Neutrophil (primary cell): ENCODE measurements at regions not wholly inside any gene's neighbourhood (a gene's known extent, or its start where the extent isn't known, plus 50 kb on each side); places are given as distances from the start of the nearest gene placed in this dataset.

Experiments
- H3K27ac ChIP-seq: fragments of 200-600 bp; sonication (generic); 2 replicates; pipeline ENCODE4 v1.5.1; 2016; ENCODE audit warnings: mild to moderate bottlenecking, moderate library complexity
- H3K27me3 ChIP-seq: fragments of 200-600 bp; sonication (generic); 2 replicates; pipeline ENCODE4 v1.6.0; 2016; ENCODE audit warnings: mild to moderate bottlenecking
- H3K36me3 ChIP-seq: fragments of 200-600 bp; sonication (generic); 2 replicates; pipeline ENCODE4 v1.5.1; 2017
- H3K4me1 ChIP-seq, 2 experiments: fragments of 200-600 bp in 1 of 2; sonication (generic) in 1 of 2; 1 replicate in 1 of 2; 2 replicates in 1 of 2; pipeline versions ENCODE4 v1.5.1 to v1.6.1; 2013 to 2016; ENCODE audit warnings: low read depth in 1 of 2, low read length in 1 of 2, mild to moderate bottlenecking in 1 of 2, moderate library complexity in 1 of 2; ENCODE audit not compliant: control insufficient read depth in 1 of 2, insufficient read depth in 1 of 2
- H3K4me3 ChIP-seq, 2 experiments: fragments of 200-600 bp in 1 of 2; sonication (generic) in 1 of 2; 1 replicate in 1 of 2; 2 replicates in 1 of 2; pipeline ENCODE4 v1.5.1; 2013 to 2016; ENCODE audit warnings: low read depth in 1 of 2, low read length in 1 of 2, mild to moderate bottlenecking in 1 of 2, moderate library complexity in 1 of 2
- H3K9me3 ChIP-seq: fragments of 200-600 bp; sonication (generic); 2 replicates; pipeline ENCODE4 v1.5.1; 2016
- CTCF ChIP-seq: fragments of 200-600 bp; sonication (generic); IDR thresholded peaks from 2 replicates; pipeline ENCODE4 v1.5.1; 2016; ENCODE audit warnings: antibody characterized with exemption

GRCh38 chr19:27671876-27672275 is 1541.1 kb downstream of the UQCRFS1 start:
- Histone ChIP-seq H3K4me1 (no peaks in the 10 kb centered on the region), H3K9me3 (no peaks in the 10 kb centered on the region), H3K27ac (no peak overlapping the region), H3K27me3 (no peaks in the 10 kb centered on the region), H3K4me3 (no peak overlapping the region), H3K36me3 (no peaks in the 10 kb centered on the region)
- TF ChIP-seq CTCF: no peak

DNA sequence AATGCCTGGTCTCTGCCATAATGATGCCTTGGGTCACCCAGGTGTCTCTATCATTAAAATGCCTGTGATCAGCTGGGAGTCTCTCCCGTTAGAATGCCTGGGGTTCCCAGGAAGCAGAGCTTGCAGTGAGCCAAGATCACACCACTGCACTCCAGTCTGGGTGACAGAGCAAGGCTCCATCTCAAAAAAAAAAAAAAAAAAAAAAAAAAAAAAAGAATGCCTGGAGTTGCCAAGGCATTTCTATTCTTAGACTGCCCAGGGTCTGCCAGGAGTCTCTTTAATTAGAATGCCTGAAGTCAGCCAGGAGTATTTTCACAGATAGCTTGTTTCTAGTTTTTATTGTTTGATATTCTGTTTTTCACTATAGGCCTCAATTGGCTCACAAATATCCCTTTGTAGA is 1552.5 kb downstream of the UQCRFS1 start:
- no peak overlapping the region for H3K4me3 ChIP-seq
- no peaks in the 10 kb centered on the region for H3K9me3 ChIP-seq
- no peaks in the 10 kb centered on the region for H3K36me3 ChIP-seq
- no peak overlapping the region for H3K27ac ChIP-seq
- H3K4me1 ChIP-seq: no peaks in the 10 kb centered on the region
- TF ChIP-seq CTCF: no peak
- no peaks in the 10 kb centered on the region for H3K27me3 ChIP-seq

DNA sequence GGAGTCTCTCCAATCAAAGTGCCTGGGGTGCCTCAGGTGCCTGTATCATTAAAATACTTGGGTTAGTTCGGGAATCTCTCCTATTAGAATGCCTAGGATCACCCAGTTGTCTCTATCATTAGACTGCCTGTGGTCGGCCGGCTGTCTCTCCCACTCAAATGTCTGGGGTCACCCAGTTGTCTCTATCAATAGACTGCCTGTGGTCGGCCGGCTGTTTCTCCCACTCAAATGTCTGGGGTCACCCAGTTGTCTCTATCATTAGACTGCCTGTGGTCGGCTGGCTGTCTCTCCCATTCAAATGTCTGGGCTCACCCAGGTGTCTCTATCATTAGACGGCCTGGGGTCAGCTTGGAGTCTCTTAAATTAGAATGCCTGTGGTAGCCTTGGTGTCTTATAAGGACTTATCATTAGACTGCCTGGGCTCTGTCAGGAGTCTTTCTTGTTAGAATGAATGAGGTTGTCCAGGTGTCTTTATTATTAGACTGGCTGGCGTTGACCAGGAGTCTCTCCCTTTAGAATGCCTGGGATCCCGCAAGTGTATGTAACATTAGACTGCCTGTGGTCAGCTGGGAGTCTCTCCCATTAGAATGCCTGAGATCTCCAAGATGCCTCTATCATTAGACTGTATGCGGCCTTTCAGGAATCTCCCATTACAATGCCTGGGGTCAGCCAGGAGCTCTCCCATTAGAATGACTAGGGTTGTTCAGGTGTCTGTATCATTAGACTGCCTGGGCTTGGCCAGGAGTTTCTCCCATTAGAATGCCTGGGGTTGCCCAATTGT is 1555.5 kb downstream of the UQCRFS1 start:
- H3K9me3 ChIP-seq: no peaks in the 10 kb centered on the region
- TF ChIP-seq CTCF: no peak
- no peak overlapping the region for H3K4me3 ChIP-seq
- no peak overlapping the region for H3K27ac ChIP-seq
- no peaks in the 10 kb centered on the region for H3K27me3 ChIP-seq
- no peaks in the 10 kb centered on the region for H3K36me3 ChIP-seq
- no peaks in the 10 kb centered on the region for H3K4me1 ChIP-seq

GRCh38 chr19:27654266-27654990 is 1558.5 kb downstream of the UQCRFS1 start:
- no peaks in the 10 kb centered on the region for H3K27me3 ChIP-seq
- no peak overlapping the region for H3K4me3 ChIP-seq
- H3K9me3 ChIP-seq: no peaks in the 10 kb centered on the region
- H3K36me3 ChIP-seq: no peaks in the 10 kb centered on the region
- no peaks in the 10 kb centered on the region for H3K4me1 ChIP-seq
- no peak overlapping the region for H3K27ac ChIP-seq
- TF ChIP-seq CTCF: no peak

GRCh38 chr19:27652796-27653195 is 1560.2 kb downstream of the UQCRFS1 start:
- Histone ChIP-seq H3K9me3 (no peaks in the 10 kb centered on the region), H3K4me3 (no peak overlapping the region), H3K27me3 (no peaks in the 10 kb centered on the region), H3K27ac (no peak overlapping the region), H3K36me3 (no peaks in the 10 kb centered on the region), H3K4me1 (no peaks in the 10 kb centered on the region)
- TF ChIP-seq CTCF: no peak
